HPDE6-E6E7 (cell line): ENCODE measurements at regions not wholly inside any gene's neighbourhood (a gene's known extent, or its start where the extent isn't known, plus 50 kb on each side); places are given as distances from the start of the nearest gene placed in this dataset.
A peak's percentile ranks its signal among the peaks of the same experiment; 100 is the strongest.
"Not testable (repeated sequence)": the region's sequence is repeated elsewhere in the genome, so short reads cannot be mapped to it uniquely, and the experiment has no call there.

Experiments used
- DNase-seq: peaks from one replicate; pipeline ENCODE4 v3.0.0; 2011; ENCODE audit warnings: missing footprints; ENCODE audit errors: extremely low spot score

- no peak for DNase-seq
These were observed 133.7 kb downstream of the ANXA2 start for GRCh38 chr15:60264088-60264487.

GRCh38 chr15:60264566-60264965, 133.2 kb downstream of the ANXA2 start:
- DNase-seq = no peak

GRCh38 chr15:60265057-60265456, 132.7 kb downstream of the ANXA2 start:
- no peak for DNase-seq

- DNase-seq = no peak
These were observed 125.2 kb downstream of the ANXA2 start for GRCh38 chr15:60272623-60273022.

GRCh38 chr15:60275624-60276023, 122.2 kb downstream of the ANXA2 start:
- no peak for DNase-seq

- no peak for DNase-seq
These were observed 118.9 kb downstream of the ANXA2 start for GRCh38 chr15:60278879-60279278.

GRCh38 chr15:60280259-60280658, 117.5 kb downstream of the ANXA2 start:
- no peak for DNase-seq

- DNase-seq = no peak
These were observed 113.8 kb downstream of the ANXA2 start for GRCh38 chr15:60283936-60284335.

- not testable (repeated sequence) for DNase-seq
These were observed 101.9 kb downstream of the ANXA2 start for GRCh38 chr15:60295901-60296300.

- peak; percentile 73 for DNase-seq
These were observed 100.7 kb downstream of the ANXA2 start for GRCh38 chr15:60297047-60297446.
